ENCODE measurements at regions not wholly inside any gene's neighbourhood (a gene's known extent, or its start where the extent isn't known, plus 50 kb on each side); places are given as distances from the start of the nearest gene placed in this dataset.

DNA sequence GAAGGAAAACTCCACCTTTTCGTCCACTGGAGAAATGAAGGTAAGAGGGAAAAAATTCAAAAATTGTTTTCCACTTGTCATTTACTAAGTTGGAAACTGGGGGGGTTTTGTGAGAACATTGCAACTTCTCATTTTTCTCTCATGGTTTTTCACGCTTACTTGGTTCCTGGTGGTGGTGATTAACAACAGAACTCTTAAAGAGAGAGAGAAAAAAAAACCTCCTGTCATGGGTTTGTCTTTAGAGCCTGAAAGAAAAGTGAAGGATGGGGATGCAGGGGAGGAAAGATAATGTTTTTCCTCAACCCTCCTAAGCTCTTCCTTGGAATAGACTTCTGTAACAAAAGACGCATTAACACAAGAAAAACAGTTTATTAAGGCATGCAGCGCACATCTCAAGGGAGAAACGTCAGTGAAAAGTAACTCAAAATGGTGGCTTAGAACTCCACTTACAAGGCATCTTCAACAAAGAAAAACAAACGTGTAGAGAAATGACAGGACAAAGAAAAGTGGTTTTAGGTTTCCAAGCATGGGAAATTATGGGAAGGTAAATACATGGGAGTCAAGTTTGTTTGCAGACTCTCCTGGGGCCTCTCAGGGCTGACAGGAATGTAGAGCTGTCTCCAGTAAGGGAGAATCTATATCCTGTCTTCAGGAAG, 81.9 kb upstream of the ATF7IP start:
- peak; percentile 86 for DNase-seq

DNA sequence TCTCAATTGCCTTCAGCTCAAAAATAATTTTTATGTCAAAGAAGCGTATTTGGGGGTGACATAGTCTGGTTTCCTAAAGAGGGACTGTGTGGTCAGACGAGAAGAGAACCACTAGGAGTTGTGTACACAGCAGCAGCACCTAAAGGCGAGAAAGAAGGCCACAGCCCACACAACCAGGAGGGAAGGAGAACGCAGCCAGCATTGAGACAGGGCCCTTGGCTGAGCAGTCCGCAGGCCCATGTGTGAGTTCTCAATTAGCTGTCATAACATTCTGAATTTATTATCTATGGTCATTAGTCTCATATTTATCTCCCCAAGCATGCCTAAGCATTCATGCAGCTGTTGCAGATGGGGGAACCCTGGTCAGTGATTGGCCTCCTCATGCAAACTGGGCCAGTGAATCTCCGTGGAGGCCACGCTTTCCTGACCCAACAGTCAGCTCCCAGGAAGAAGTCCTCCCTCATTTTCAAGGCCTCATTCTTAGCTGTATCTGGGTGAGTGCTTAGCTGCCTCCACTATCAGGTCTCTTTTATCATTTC, 81.2 kb upstream of the ATF7IP start:
- DNase-seq, result peak; percentile 75

DNA sequence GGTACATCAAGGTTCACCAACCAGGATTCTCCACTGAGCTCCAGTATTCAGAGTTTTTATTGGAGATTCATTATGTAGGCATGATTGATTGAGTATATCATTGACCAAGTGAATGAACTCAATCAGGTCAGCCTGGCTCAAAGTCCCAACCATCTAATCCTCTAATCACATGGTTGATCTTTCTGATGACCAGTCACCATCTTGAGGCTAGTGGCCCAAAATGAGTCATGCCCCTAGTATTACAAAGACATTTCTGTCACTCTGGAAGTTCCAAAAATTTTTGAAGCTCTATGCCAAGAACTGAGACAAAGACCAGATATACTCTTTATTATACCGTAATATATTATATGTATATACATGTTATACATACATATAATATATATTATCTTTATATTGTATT, 75.9 kb upstream of the ATF7IP start:
- DNase-seq, result no peak

DNA sequence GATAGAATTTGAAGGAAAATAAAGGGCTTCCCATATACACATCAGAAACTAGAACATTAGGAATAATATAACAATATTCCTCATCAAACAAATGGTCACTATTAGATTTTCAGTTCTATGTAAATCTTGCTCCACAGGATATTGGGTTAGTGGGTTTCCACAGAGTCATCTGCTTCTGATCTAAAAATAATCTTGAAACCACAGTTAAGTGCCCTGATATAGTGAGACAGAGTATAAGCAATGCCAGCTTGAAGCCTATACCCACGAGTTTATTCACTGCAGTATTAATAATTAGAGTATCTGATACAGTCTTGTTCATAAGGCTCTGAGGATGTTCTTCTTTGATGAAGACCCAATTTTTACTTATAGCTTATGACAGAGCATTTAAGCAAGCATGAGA, 74.5 kb upstream of the ATF7IP start:
- no peak for DNase-seq

DNA sequence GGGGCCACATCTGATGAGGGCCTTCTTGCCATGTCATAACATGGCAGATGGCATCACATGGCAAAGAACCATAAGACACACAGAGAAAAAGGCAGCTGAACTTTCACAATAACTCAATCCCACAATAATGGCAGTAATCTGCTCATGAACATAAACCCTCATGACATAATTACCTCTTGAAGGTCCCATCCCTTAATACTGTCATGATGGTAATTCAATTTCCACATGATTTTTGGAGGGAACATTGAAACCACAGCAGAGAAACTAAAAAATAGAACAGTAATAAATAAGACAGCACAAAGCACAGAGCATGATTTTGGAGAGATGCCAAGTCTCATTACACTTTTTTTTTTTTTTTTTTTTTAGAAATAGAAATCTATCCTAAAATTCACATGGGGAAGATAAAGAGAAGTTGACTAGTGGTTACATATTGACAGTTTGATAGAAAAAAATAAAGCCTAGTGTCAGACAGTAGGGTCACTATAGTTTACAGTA, 61.8 kb upstream of the ATF7IP start:
- DNase-seq, result no peak

DNA sequence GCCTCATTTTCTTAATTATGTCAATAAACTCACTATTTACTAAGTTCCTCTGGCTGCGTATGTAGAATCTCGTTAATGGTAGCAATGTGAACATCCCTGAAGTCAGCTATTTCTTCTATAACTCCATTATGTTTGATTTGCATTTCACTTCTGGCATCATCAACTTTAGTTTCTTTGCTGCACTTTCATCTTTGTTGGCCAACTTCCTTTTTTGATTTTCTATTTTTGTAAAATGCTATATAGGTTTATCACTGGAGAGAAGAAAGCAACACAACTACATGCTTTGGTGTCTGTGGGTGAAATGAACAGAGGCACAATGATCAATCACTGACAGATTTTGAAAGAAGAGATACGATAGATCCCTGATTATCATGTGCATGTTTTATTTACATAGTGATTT, 58.5 kb upstream of the ATF7IP start:
- DNase-seq, result no peak

DNA sequence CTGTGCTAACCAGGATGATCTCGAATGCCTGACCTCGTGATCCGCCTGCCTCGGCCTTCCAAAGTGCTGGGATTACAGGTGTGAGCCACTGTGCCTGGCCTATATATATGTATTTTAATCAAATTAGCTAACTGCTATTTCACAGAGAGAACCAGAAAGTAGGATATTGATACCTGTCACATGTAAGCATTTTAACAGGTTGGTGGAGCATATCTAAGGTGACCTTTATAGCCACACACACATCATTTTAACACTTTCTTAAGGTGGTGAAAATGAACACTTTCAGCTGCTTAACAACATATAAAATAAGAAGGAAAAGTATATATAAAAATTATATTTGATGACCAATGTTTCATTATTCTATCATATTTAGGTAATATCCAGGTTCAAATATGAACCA, 57.0 kb upstream of the ATF7IP start:
- no peak for DNase-seq

DNA sequence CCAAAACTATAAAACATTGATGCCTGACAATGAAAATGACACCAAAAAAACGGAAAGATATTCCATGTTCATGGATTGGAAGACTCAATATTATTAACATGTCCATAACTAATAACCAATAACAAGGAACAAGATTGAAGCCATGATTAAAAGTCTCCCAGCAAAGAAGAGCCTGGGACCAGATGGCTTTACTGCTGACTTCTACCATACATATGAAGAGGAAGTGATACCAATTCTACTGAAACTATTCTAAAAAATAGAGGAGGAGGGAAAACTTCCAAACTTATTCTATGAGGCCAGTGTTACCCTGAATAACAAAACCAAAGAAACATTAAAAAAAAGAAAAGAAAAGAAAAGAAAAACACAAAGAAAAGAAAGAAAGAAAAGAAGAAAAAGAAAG, 54.6 kb upstream of the ATF7IP start:
- no peak for DNase-seq

DNA sequence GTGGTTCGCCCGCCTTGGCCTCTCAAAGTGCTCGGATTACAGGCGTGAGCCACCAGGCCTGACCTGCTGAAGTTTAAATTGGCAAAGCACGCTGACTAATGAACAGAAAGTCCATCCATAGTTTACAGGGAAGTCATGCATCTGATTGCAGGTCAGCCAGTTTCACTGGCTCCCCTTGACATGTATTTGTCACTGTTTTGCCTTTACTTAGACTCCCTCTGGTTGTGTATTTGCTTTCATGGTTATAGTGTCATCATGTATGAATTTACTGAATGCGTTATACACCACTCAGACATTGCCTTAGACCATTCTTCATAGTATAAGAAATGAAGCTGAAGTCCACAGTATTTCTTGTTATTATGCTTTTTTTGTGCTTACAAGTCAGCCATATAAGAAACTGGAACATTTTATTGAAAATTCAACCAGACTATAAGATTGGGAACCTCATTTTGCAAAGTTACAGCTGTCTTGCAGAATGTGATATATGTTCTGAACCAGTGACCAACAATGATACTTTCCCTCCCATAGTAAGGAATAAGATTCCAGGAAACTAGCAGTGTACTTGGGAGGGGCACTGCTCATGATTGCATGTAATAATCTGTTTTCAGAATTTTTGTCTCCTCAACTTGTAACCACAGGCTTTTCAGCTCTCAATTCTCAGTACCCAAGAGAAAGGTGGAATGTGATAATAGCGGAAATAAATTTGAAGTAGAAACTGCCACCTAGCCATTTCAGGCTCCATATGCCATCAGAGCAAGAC, 51.9 kb upstream of the ATF7IP start:
- DNase-seq, result no peak

DNA sequence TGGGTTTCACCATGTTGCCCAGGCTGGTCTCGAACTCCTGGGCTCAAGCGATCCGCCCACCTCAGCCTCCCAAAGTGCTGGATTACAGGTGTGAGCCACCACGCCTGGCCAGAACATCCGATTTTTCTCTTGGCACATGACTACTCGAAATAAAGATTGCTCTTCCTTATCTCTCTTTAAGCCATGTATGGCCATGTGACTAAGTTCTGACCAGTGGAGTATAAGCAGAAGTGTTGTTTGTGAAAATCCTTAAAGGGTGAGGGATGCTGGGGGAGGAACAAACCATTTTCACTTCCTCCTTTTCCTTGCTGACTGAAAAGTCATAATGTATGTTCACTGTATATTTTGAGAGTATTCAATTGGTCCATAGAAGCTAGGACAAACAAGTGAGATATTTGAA, 50.7 kb upstream of the ATF7IP start:
- no peak for DNase-seq

DNA sequence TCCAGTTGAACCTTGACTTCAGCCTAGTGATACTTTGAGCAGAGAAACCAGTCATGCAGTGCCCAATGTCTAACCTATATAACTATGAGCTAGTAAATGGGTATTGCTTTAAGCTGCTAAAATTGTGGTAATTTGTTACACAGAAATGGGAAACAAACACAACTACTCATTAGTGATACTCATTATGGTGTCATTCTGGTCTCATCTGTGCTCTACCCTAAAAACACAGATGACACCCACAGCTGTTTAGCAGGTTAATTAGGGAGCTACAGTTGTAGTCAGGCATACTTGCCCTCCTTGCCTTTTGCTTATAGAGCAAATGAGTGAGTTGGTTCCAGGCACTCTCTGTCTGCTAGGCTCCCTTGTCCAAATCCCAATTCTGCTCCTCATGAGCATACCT, 50.0 kb upstream of the ATF7IP start:
- DNase-seq, result no peak

Measured in NCI-H146 (cell line).